Urinary bladder (tissue), 3 donors: ENCODE measurements at regions not wholly inside any gene's neighbourhood (a gene's known extent, or its start where the extent isn't known, plus 50 kb on each side); places are given as distances from the start of the nearest gene placed in this dataset.
"Not testable (repeated sequence)": the region's sequence is repeated elsewhere in the genome, so short reads cannot be mapped to it uniquely, and the experiment has no call there.

Experiments
- DNase-seq: peaks from one replicate; pipeline ENCODE4 v3.0.0-alpha.2; 2015; ENCODE audit errors: extremely low spot score
- H3K27ac ChIP-seq: one replicate; pipeline ENCODE4 v1.5.1; 2013; ENCODE audit warnings: low read depth, mild to moderate bottlenecking, moderate library complexity
- H3K36me3 ChIP-seq: one replicate; pipeline ENCODE4 v1.6.1; 2013; ENCODE audit warnings: mild to moderate bottlenecking, moderate library complexity; ENCODE audit not compliant: insufficient read depth
- H3K4me1 ChIP-seq: one replicate; pipeline ENCODE4 v1.6.1; 2013; ENCODE audit warnings: mild to moderate bottlenecking, moderate library complexity; ENCODE audit not compliant: insufficient read depth
- H3K4me3 ChIP-seq: one replicate; pipeline ENCODE4 v1.5.1; 2013; ENCODE audit warnings: low read depth, low read length
- WGBS: extraction: QIAGEN DNeasy Blood & Tissue Kit; methylation state at CpG from one replicate; pipeline ENCODE4 v1.1.7; 2013; 5-methylcytosine and 5-hydroxymethylcytosine counted together
- donor health status: healthy with polysubstance abuse.
- donor health status: healthy.

GRCh38 chr11:129702410-129703398 lies 112.9 kb upstream of the TMEM45B start:
- Histone ChIP-seq H3K27ac (no peak overlapping the region), H3K4me1 (no peaks in the 10 kb centered on the region), H3K36me3 (no peaks in the 10 kb centered on the region), H3K4me3 (no peak overlapping the region)
- no peak for DNase-seq
- 83% methylated on average over 14 of the region's 14 CpGs for WGBS

- DNase-seq, result no peak
- no peaks in the 10 kb centered on the region for H3K4me1 ChIP-seq
- H3K36me3 ChIP-seq, result no peaks in the 10 kb centered on the region
- no peak overlapping the region for H3K27ac ChIP-seq
- WGBS, result 47% methylated on average over 6 of the region's 6 CpGs
- no peak overlapping the region for H3K4me3 ChIP-seq
Measured at GRCh38 chr11:129703846-129704245, 111.8 kb upstream of the TMEM45B start.

- no peaks in the 10 kb centered on the region for H3K36me3 ChIP-seq
- DNase-seq, result no peak
- no peaks in the 10 kb centered on the region for H3K4me1 ChIP-seq
- WGBS, result 85% methylated on average over 3 of the region's 3 CpGs
- H3K27ac ChIP-seq, result no peak overlapping the region
- no peak overlapping the region for H3K4me3 ChIP-seq
Measured at GRCh38 chr11:129704831-129705230, 110.8 kb upstream of the TMEM45B start.

GRCh38 chr11:129705341-129705740 lies 110.3 kb upstream of the TMEM45B start:
- no peak for DNase-seq
- Histone ChIP-seq H3K4me1 (no peaks in the 10 kb centered on the region), H3K4me3 (no peak overlapping the region), H3K27ac (no peak overlapping the region), H3K36me3 (no peaks in the 10 kb centered on the region)
- WGBS, result 82% methylated on average over 8 of the region's 8 CpGs

- H3K4me1 ChIP-seq, result no peaks in the 10 kb centered on the region
- H3K4me3 ChIP-seq, result no peak overlapping the region
- 84% methylated on average over 7 of the region's 7 CpGs for WGBS
- no peak overlapping the region for H3K27ac ChIP-seq
- no peak for DNase-seq
- no peaks in the 10 kb centered on the region for H3K36me3 ChIP-seq
Measured at GRCh38 chr11:129705933-129706332, 109.7 kb upstream of the TMEM45B start.

- 85% methylated on average over 15 of the region's 15 CpGs for WGBS
- no peaks in the 10 kb centered on the region for H3K4me1 ChIP-seq
- no peak for DNase-seq
- H3K4me3 ChIP-seq, result no peak overlapping the region
- H3K27ac ChIP-seq, result no peak overlapping the region
- H3K36me3 ChIP-seq, result no peaks in the 10 kb centered on the region
Measured at GRCh38 chr11:129709801-129710398, 105.7 kb upstream of the TMEM45B start.

- Histone ChIP-seq H3K27ac (no peak overlapping the region), H3K36me3 (no peaks in the 10 kb centered on the region), H3K4me3 (no peak overlapping the region), H3K4me1 (no peaks in the 10 kb centered on the region)
- 85% methylated on average over 2 of the region's 2 CpGs for WGBS
- DNase-seq, result no peak
Measured at GRCh38 chr11:129710423-129710822, 105.2 kb upstream of the TMEM45B start.

GRCh38 chr11:129711760-129712159 lies 103.9 kb upstream of the TMEM45B start:
- no peaks in the 10 kb centered on the region for H3K4me1 ChIP-seq
- 75% methylated on average over 3 of the region's 3 CpGs for WGBS
- no peak for DNase-seq
- H3K27ac ChIP-seq, result no peak overlapping the region
- H3K36me3 ChIP-seq, result no peaks in the 10 kb centered on the region
- no peak overlapping the region for H3K4me3 ChIP-seq

- H3K4me1 ChIP-seq, H3K27ac ChIP-seq, H3K36me3 ChIP-seq, DNase-seq, H3K4me3 ChIP-seq: not testable (repeated sequence)
- WGBS, result 91% methylated on average over 25 of the region's 25 CpGs
Measured at GRCh38 chr11:129712486-129713240, 103.0 kb upstream of the TMEM45B start.

GRCh38 chr11:129719037-129719436 lies 96.6 kb upstream of the TMEM45B start:
- Histone ChIP-seq H3K4me1 (no peaks in the 10 kb centered on the region), H3K4me3 (no peak overlapping the region), H3K27ac (no peak overlapping the region), H3K36me3 (no peaks in the 10 kb centered on the region)
- DNase-seq, result no peak
- WGBS, result 94% methylated on average over 3 of the region's 3 CpGs

- H3K4me3 ChIP-seq, result no peak overlapping the region
- no peaks in the 10 kb centered on the region for H3K36me3 ChIP-seq
- no peaks in the 10 kb centered on the region for H3K4me1 ChIP-seq
- DNase-seq, result no peak
- WGBS, result 70% methylated on average over 4 of the region's 4 CpGs
- no peak overlapping the region for H3K27ac ChIP-seq
Measured at GRCh38 chr11:129720156-129720555, 95.5 kb upstream of the TMEM45B start.

GRCh38 chr11:129720994-129721393 lies 94.7 kb upstream of the TMEM45B start:
- Histone ChIP-seq H3K4me3 (no peak overlapping the region), H3K27ac (no peak overlapping the region), H3K36me3 (no peaks in the 10 kb centered on the region), H3K4me1 (no peaks in the 10 kb centered on the region)
- DNase-seq, result no peak
- 84% methylated on average over 11 of the region's 11 CpGs for WGBS

GRCh38 chr11:129721685-129722084 lies 94.0 kb upstream of the TMEM45B start:
- H3K4me1 ChIP-seq, result no peaks in the 10 kb centered on the region
- no peaks in the 10 kb centered on the region for H3K36me3 ChIP-seq
- WGBS, result 73% methylated on average over 13 of the region's 13 CpGs
- no peak overlapping the region for H3K4me3 ChIP-seq
- H3K27ac ChIP-seq, result no peak overlapping the region
- DNase-seq, result no peak
